GM18873 (cell line): ENCODE measurements at regions not wholly inside any gene's neighbourhood (a gene's known extent, or its start where the extent isn't known, plus 50 kb on each side); places are given as distances from the start of the nearest gene placed in this dataset.
"Not testable (repeated sequence)": the region's sequence is repeated elsewhere in the genome, so short reads cannot be mapped to it uniquely, and the experiment has no call there.

Source experiments
- ATAC-seq: cut with Tn5 transposase; IDR thresholded peaks from one replicate; pipeline ENCODE4 v1.9.1; 2021; ENCODE audit warnings: mild to moderate bottlenecking, moderate library complexity, moderate number of reproducible peaks; ENCODE audit not compliant: unreplicated experiment, low FRiP score

- ATAC-seq = no peak
Observed at GRCh38 chr3:55162031-55162795, 234.4 kb upstream of the LRTM1 start.

- no peak for ATAC-seq
Observed at GRCh38 chr3:55161231-55161630, 233.4 kb upstream of the LRTM1 start.

GRCh38 chr3:55160241-55160983, 232.6 kb upstream of the LRTM1 start:
- peak; percentile 92 for ATAC-seq

- ATAC-seq = no peak
Observed at GRCh38 chr3:55159711-55160110, 231.9 kb upstream of the LRTM1 start.

- ATAC-seq = no peak
Observed at GRCh38 chr3:55159016-55159415, 231.2 kb upstream of the LRTM1 start.

GRCh38 chr3:55158345-55158744, 230.5 kb upstream of the LRTM1 start:
- ATAC-seq = no peak

GRCh38 chr3:55157731-55158130, 229.9 kb upstream of the LRTM1 start:
- no peak for ATAC-seq

GRCh38 chr3:55156851-55157650, 229.2 kb upstream of the LRTM1 start:
- no peak for ATAC-seq

- ATAC-seq = no peak
Observed at GRCh38 chr3:55147856-55148720, 220.2 kb upstream of the LRTM1 start.

GRCh38 chr3:55147406-55147805, 219.5 kb upstream of the LRTM1 start:
- ATAC-seq = no peak

GRCh38 chr3:55146216-55146615, 218.4 kb upstream of the LRTM1 start:
- no peak for ATAC-seq

GRCh38 chr3:55144015-55144673, 216.3 kb upstream of the LRTM1 start:
- no peak for ATAC-seq

- no peak for ATAC-seq
Observed at GRCh38 chr3:55143336-55143735, 215.5 kb upstream of the LRTM1 start.

- ATAC-seq = not testable (repeated sequence)
Observed at GRCh38 chr3:55136291-55136690, 208.4 kb upstream of the LRTM1 start.

GRCh38 chr3:55128225-55128823, 200.5 kb upstream of the LRTM1 start:
- no peak for ATAC-seq

GRCh38 chr3:55127565-55127964, 199.7 kb upstream of the LRTM1 start:
- ATAC-seq = no peak

GRCh38 chr3:55124371-55124770, 196.5 kb upstream of the LRTM1 start:
- no peak for ATAC-seq
